ENCODE measurements at regions not wholly inside any gene's neighbourhood (a gene's known extent, or its start where the extent isn't known, plus 50 kb on each side); places are given as distances from the start of the nearest gene placed in this dataset.

DNA sequence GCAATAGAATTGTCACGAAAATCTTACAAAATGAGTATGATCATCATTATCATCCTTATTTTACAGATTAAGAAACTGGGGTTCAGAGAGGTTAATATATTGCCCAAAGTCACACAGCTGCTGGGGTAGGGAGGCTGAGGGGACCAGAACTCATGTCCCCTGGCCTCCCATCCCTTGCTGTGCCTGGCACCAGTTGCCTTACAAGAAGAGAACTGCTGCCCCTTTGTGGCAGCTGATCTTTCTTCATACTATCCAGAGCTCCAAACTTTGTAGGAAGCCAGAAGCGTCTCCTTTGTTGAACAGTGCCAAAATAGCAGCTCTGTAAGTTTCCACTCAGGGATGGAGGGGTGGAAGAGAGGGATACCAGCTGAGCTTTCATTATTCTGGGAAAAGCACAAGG lies 236.8 kb upstream of the TBC1D5 start:
- TF ChIP-seq CREB1 (IDR thresholded peaks at IDR 0.05; ENCODE audit: low read depth) (no peak), RAD21 (IDR thresholded peaks at IDR 0.05; ENCODE audit: low read depth) (peak; percentile 42; the same call in 1 of the 2 replicates)
- TF ChIP-seq, protein P1, sequence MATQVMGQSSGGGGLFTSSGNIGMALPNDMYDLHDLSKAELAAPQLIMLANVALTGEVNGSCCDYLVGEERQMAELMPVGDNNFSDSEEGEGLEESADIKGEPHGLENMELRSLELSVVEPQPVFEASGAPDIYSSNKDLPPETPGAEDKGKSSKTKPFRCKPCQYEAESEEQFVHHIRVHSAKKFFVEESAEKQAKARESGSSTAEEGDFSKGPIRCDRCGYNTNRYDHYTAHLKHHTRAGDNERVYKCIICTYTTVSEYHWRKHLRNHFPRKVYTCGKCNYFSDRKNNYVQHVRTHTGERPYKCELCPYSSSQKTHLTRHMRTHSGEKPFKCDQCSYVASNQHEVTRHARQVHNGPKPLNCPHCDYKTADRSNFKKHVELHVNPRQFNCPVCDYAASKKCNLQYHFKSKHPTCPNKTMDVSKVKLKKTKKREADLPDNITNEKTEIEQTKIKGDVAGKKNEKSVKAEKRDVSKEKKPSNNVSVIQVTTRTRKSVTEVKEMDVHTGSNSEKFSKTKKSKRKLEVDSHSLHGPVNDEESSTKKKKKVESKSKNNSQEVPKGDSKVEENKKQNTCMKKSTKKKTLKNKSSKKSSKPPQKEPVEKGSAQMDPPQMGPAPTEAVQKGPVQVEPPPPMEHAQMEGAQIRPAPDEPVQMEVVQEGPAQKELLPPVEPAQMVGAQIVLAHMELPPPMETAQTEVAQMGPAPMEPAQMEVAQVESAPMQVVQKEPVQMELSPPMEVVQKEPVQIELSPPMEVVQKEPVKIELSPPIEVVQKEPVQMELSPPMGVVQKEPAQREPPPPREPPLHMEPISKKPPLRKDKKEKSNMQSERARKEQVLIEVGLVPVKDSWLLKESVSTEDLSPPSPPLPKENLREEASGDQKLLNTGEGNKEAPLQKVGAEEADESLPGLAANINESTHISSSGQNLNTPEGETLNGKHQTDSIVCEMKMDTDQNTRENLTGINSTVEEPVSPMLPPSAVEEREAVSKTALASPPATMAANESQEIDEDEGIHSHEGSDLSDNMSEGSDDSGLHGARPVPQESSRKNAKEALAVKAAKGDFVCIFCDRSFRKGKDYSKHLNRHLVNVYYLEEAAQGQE (IDR thresholded peaks at IDR 0.05; ENCODE audit: low read depth): no peak

DNA sequence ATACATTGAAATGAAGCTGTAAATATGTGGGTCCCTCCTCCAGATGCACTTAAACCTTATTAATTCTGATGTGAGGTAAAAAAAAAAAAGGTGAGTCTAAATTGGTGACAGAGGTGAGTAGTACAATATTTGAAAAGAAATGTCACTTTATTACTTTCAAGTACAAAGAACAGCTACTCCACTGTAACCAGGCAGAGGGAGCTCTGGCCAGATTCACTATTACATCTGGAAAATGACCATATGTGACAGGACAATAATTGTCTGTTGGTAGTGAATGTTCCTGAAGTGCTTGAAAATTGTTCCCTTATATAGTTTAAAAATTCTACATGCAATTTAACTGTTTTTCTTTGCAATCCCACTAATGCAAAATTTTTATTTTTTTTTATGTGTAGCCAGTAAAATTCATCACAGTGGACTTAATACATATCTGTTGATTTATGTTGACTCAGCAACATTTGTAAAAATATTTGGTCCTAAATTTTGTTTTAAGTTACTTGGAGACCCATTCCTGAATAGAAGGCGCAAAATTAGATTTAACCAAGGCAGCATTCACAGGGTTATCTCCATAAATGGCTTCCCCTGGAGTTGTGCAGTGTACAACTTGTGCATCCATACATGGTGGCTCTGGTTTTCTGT lies 231.9 kb upstream of the TBC1D5 start:
- TF ChIP-seq TAF1 (IDR thresholded peaks at IDR 0.05; ENCODE audit: low read depth): no peak
- no peak for TF ChIP-seq RAD21 (IDR thresholded peaks at IDR 0.05; ENCODE audit: low read depth)
- TF ChIP-seq, protein P2, sequence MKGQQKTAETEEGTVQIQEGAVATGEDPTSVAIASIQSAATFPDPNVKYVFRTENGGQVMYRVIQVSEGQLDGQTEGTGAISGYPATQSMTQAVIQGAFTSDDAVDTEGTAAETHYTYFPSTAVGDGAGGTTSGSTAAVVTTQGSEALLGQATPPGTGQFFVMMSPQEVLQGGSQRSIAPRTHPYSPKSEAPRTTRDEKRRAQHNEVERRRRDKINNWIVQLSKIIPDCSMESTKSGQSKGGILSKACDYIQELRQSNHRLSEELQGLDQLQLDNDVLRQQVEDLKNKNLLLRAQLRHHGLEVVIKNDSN (IDR thresholded peaks at IDR 0.05): no peak
- TF ChIP-seq ZBTB7A (IDR thresholded peaks at IDR 0.05; ENCODE audit: low read depth): no peak
- TF ChIP-seq YY1 (IDR thresholded peaks at IDR 0.05; ENCODE audit: low read depth): no peak
- no peak for TF ChIP-seq EP300 (IDR thresholded peaks at IDR 0.05; ENCODE audit: borderline replicate concordance)
- TF ChIP-seq, protein P3, sequence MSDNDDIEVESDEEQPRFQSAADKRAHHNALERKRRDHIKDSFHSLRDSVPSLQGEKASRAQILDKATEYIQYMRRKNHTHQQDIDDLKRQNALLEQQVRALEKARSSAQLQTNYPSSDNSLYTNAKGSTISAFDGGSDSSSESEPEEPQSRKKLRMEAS (IDR thresholded peaks at IDR 0.05): no peak
- no peak for TF ChIP-seq FOXM1 (IDR thresholded peaks at IDR 0.05; ENCODE audit: borderline replicate concordance, low read depth)
- TF ChIP-seq CREB1 (IDR thresholded peaks at IDR 0.05; ENCODE audit: low read depth): no peak
- TF ChIP-seq CEBPB (IDR thresholded peaks at IDR 0.05): no peak
- TF ChIP-seq EGR1 (IDR thresholded peaks at IDR 0.05): no peak
- TF ChIP-seq TEAD4 (IDR thresholded peaks at IDR 0.05): no peak
- no peak for TF ChIP-seq NFIC (IDR thresholded peaks at IDR 0.05)
- TF ChIP-seq, protein P1 (IDR thresholded peaks at IDR 0.05; ENCODE audit: low read depth): no peak
- no peak for TF ChIP-seq TCF12 (IDR thresholded peaks at IDR 0.05; ENCODE audit: low read depth)

DNA sequence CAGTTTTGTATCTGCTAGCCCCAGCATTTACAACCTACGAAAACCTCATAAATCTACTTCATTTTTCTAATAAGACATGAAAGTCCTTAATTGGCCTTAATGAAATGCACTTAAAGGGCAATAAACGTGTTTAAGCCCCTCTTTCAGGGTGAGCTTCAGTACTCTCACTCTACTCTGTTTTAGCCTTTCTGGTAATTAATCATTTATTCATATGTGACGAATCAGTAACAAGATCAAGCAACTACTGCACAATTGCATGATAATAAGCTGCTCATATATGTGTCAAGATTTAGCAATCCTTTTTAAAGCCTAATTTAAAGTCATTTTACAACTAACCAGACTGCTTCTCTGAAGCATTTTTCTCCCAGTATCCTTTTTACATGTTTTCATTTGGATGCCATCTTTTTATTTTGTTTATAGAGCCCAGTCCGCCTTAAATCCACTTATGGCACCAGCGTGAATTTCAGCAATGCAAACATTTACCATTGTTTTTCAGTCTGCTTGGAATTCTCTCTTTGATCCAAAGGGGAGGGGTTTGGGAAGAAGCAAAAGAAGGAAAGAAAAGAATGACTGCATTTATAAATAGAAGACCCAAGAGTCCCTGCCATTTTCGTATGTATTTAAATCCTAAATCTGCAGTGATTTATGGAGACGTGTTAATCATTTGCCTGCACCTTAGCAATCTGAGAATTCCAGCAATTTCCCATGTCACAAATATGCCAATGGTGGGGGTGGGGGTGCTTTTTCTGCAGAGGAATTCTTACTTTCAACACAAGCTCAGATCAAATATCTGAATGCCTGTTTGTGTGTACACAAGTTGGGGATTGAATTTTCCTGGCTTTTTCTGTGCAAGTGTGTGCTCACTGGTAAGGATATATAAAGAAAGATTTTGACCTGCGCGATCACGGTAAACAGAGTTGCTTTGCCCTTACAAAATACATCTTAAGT lies 230.8 kb upstream of the TBC1D5 start:
- TF ChIP-seq, protein P3 (IDR thresholded peaks at IDR 0.05): no peak
- TF ChIP-seq RAD21 (IDR thresholded peaks at IDR 0.05; ENCODE audit: low read depth) (no peak), TEAD4 (IDR thresholded peaks at IDR 0.05) (no peak), YY1 (IDR thresholded peaks at IDR 0.05; ENCODE audit: low read depth) (no peak), ZBTB7A (IDR thresholded peaks at IDR 0.05; ENCODE audit: low read depth) (no peak), CEBPB (IDR thresholded peaks at IDR 0.05) (no peak), CREB1 (IDR thresholded peaks at IDR 0.05; ENCODE audit: low read depth) (no peak), FOXM1 (IDR thresholded peaks at IDR 0.05; ENCODE audit: borderline replicate concordance, low read depth) (no peak), NFIC (IDR thresholded peaks at IDR 0.05) (no peak)

DNA sequence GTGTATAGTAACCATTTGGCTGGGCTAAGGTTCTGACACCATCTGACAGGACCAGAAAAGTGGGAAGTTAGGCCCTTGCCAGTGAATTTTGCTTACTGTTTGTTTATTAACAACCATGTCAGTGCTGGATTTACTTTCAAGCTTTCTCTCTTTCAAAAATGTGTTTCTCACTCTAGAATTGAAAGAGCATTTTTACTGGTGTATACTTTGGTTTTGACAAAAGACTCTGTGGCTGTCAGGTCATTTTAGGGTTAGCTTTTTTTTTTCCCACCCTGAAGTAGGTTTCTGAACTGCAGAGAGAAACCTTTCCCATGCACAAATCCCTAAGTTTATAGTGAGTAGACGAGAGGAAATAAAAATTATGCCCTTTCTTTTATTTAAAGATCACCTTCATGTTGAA lies 230.0 kb upstream of the TBC1D5 start:
- TF ChIP-seq, protein P1 (IDR thresholded peaks at IDR 0.05; ENCODE audit: low read depth): no peak
- no peak for TF ChIP-seq EGR1 (IDR thresholded peaks at IDR 0.05)
- TF ChIP-seq, protein P3 (IDR thresholded peaks at IDR 0.05): no peak
- TF ChIP-seq NFIC (IDR thresholded peaks at IDR 0.05): no peak
- no peak for TF ChIP-seq TAF1 (IDR thresholded peaks at IDR 0.05; ENCODE audit: low read depth)
- TF ChIP-seq, protein P2 (IDR thresholded peaks at IDR 0.05): no peak
- no peak for TF ChIP-seq YY1 (IDR thresholded peaks at IDR 0.05; ENCODE audit: low read depth)
- no peak for TF ChIP-seq EP300 (IDR thresholded peaks at IDR 0.05; ENCODE audit: borderline replicate concordance)
- TF ChIP-seq CEBPB (IDR thresholded peaks at IDR 0.05): no peak
- no peak for TF ChIP-seq TCF12 (IDR thresholded peaks at IDR 0.05; ENCODE audit: low read depth)
- no peak for TF ChIP-seq ZBTB7A (IDR thresholded peaks at IDR 0.05; ENCODE audit: low read depth)
- TF ChIP-seq FOXM1 (IDR thresholded peaks at IDR 0.05; ENCODE audit: borderline replicate concordance, low read depth): no peak
- TF ChIP-seq RAD21 (IDR thresholded peaks at IDR 0.05; ENCODE audit: low read depth): no peak
- TF ChIP-seq TEAD4 (IDR thresholded peaks at IDR 0.05): no peak
- TF ChIP-seq CREB1 (IDR thresholded peaks at IDR 0.05; ENCODE audit: low read depth): no peak

Measured in Ishikawa (cell line).